ENCODE measurements at regions not wholly inside any gene's neighbourhood (a gene's known extent, or its start where the extent isn't known, plus 50 kb on each side); places are given as distances from the start of the nearest gene placed in this dataset.
A peak's percentile ranks its signal among the peaks of the same experiment; 100 is the strongest.

DNA sequence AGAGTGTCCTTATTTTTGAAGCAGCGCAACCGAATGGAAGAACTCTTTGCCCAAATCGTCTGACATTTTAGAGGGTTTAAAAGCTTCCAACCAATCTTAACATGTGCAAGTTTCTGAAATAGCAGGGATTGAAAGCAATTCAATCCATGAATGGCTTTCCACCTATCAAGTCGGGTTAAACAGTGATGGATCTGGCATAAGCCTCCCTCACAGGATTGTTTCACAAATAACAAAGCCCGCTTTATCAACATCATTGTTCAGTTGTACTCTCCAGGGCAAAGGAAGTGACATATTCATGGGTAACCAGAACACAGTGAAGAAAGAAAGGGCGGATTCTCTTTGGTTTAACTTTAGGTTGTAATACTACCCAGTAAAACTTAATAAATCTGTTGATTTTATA is 497.3 kb downstream of the MTRR start:
- H3K9me3 Mint-ChIP-seq, result no peaks in the 10 kb centered on the region

GRCh38 chr5:8376478-8376877 is 507.5 kb downstream of the MTRR start:
- Histone ChIP-seq H3K4me3 (ENCODE audit: low read length) (no peak overlapping the region), H3K9me3 (ENCODE audit: control insufficient read depth, low read length) (no peaks in the 10 kb centered on the region), H3K27ac (ENCODE audit: low read depth, low read length) (no peak overlapping the region), H3K27me3 (ENCODE audit: control insufficient read depth, insufficient read depth, low read length, poor library complexity, severe bottlenecking) (no peaks in the 10 kb centered on the region), H3K4me1 (ENCODE audit: control insufficient read depth, insufficient read depth, low read length) (no peaks in the 10 kb centered on the region), H3K36me3 (ENCODE audit: control insufficient read depth, insufficient read depth, low read length) (no peaks in the 10 kb centered on the region), H3K9ac (ENCODE audit: extremely low read depth, low read length, poor library complexity, severe bottlenecking) (no peak overlapping the region)
- no peak for DNase-seq
- no peaks in the 10 kb centered on the region for H3K36me3 Mint-ChIP-seq (ENCODE audit: low read depth)
- H3K27ac Mint-ChIP-seq, result no peak overlapping the region
- H3K4me3 Mint-ChIP-seq, result no peak overlapping the region
- TF ChIP-seq, protein P1, sequence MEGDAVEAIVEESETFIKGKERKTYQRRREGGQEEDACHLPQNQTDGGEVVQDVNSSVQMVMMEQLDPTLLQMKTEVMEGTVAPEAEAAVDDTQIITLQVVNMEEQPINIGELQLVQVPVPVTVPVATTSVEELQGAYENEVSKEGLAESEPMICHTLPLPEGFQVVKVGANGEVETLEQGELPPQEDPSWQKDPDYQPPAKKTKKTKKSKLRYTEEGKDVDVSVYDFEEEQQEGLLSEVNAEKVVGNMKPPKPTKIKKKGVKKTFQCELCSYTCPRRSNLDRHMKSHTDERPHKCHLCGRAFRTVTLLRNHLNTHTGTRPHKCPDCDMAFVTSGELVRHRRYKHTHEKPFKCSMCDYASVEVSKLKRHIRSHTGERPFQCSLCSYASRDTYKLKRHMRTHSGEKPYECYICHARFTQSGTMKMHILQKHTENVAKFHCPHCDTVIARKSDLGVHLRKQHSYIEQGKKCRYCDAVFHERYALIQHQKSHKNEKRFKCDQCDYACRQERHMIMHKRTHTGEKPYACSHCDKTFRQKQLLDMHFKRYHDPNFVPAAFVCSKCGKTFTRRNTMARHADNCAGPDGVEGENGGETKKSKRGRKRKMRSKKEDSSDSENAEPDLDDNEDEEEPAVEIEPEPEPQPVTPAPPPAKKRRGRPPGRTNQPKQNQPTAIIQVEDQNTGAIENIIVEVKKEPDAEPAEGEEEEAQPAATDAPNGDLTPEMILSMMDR (conservative IDR thresholded peaks at IDR 0.05), result no peak
- WGBS, 2 experiments (ENCODE audit: insufficient coverage in 1 of 2, insufficient read length in 1 of 2), result 48 to 50% methylated on average over 2 of the region's 2 CpGs
- no peaks in the 10 kb centered on the region for H3K27me3 Mint-ChIP-seq (ENCODE audit: insufficient read depth)
- H3K9me3 Mint-ChIP-seq, result peaks cover 5% of the 10 kb centered on the region
- H3K4me1 Mint-ChIP-seq, result no peaks in the 10 kb centered on the region

More for the DNA sequence above, 497.3 kb downstream of the MTRR start:
- TF ChIP-seq, protein P1 (conservative IDR thresholded peaks at IDR 0.05), result no peak
- Histone ChIP-seq H3K27me3 (ENCODE audit: control insufficient read depth, insufficient read depth, low read length, poor library complexity, severe bottlenecking) (no peaks in the 10 kb centered on the region), H3K4me3 (ENCODE audit: low read length) (no peak overlapping the region), H3K4me1 (ENCODE audit: control insufficient read depth, insufficient read depth, low read length) (peaks cover 4% of the 10 kb centered on the region), H3K36me3 (ENCODE audit: control insufficient read depth, insufficient read depth, low read length) (no peaks in the 10 kb centered on the region), H3K9me3 (ENCODE audit: control insufficient read depth, low read length) (no peaks in the 10 kb centered on the region), H3K9ac (ENCODE audit: extremely low read depth, low read length, poor library complexity, severe bottlenecking) (no peak overlapping the region), H3K27ac (ENCODE audit: low read depth, low read length) (peak overlapping the region; percentile 16)
- 72 to 86% methylated on average over 3 to 6 of the region's 6 CpGs for WGBS, 2 experiments (ENCODE audit: insufficient coverage in 1 of 2, insufficient read length in 1 of 2)
- H3K36me3 Mint-ChIP-seq (ENCODE audit: low read depth), result no peaks in the 10 kb centered on the region
- H3K4me3 Mint-ChIP-seq, result no peak overlapping the region
- H3K27ac Mint-ChIP-seq, result no peak overlapping the region
- DNase-seq, result no peak
- H3K27me3 Mint-ChIP-seq (ENCODE audit: insufficient read depth), result no peaks in the 10 kb centered on the region
- no peaks in the 10 kb centered on the region for H3K4me1 Mint-ChIP-seq

DNA sequence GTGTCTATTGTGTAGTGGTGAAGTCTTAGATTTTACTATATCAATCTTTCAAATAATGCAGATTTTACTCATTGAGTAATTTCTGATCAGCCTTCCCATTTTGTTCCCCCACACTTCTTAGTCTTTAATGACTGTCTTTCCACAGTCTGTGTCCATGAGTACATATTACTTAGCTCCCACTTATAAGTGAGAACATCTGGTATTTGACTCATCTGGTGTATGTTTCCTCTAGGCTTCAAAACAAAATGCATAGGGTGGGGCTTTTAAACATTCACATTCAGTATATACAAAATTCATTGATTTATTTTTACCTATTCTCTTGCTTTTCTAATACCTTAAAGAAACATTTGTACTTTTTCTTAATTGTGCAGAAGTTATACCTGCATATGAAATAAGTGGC is 513.0 kb downstream of the MTRR start:
- TF ChIP-seq, protein P1 (conservative IDR thresholded peaks at IDR 0.05), result no peak
- Histone ChIP-seq H3K4me3 (ENCODE audit: low read length) (no peak overlapping the region), H3K4me1 (ENCODE audit: control insufficient read depth, insufficient read depth, low read length) (no peaks in the 10 kb centered on the region), H3K36me3 (ENCODE audit: control insufficient read depth, insufficient read depth, low read length) (no peaks in the 10 kb centered on the region), H3K9me3 (ENCODE audit: control insufficient read depth, low read length) (no peaks in the 10 kb centered on the region), H3K27me3 (ENCODE audit: control insufficient read depth, insufficient read depth, low read length, poor library complexity, severe bottlenecking) (no peaks in the 10 kb centered on the region), H3K9ac (ENCODE audit: extremely low read depth, low read length, poor library complexity, severe bottlenecking) (no peak overlapping the region), H3K27ac (ENCODE audit: low read depth, low read length) (no peak overlapping the region)
- Mint-ChIP-seq H3K9me3 (peaks cover 5% of the 10 kb centered on the region), H3K36me3 (ENCODE audit: low read depth) (no peaks in the 10 kb centered on the region), H3K4me1 (no peaks in the 10 kb centered on the region), H3K27ac (no peak overlapping the region), H3K4me3 (no peak overlapping the region), H3K27me3 (ENCODE audit: insufficient read depth) (no peaks in the 10 kb centered on the region)
- no peak for DNase-seq

Data from endodermal cell (in vitro differentiated cells).